HG03039 (cell line): ENCODE measurements at regions not wholly inside any gene's neighbourhood (a gene's known extent, or its start where the extent isn't known, plus 50 kb on each side); places are given as distances from the start of the nearest gene placed in this dataset.
A peak's percentile ranks its signal among the peaks of the same experiment; 100 is the strongest.

Experiments used
- ATAC-seq: cut with Tn5 transposase; IDR thresholded peaks from one replicate; pipeline ENCODE4 v1.9.1; 2021; ENCODE audit warnings: mild to moderate bottlenecking, moderate library complexity; ENCODE audit not compliant: unreplicated experiment

- no peak for ATAC-seq
These were observed 173.7 kb downstream of the PWWP3B start for GRCh38 chrX:106341823-106342222.

- ATAC-seq, result no peak
These were observed 188.5 kb downstream of the PWWP3B start for GRCh38 chrX:106356580-106356979.

GRCh38 chrX:106363214-106363613 lies 195.1 kb downstream of the PWWP3B start:
- ATAC-seq, result no peak

- ATAC-seq, result no peak
These were observed 210.5 kb downstream of the PWWP3B start for GRCh38 chrX:106378616-106379015.

- no peak for ATAC-seq
These were observed 220.4 kb upstream of the RADX start for GRCh38 chrX:106391284-106391911.

GRCh38 chrX:106392346-106392745 lies 219.4 kb upstream of the RADX start:
- no peak for ATAC-seq

GRCh38 chrX:106397788-106398538 lies 213.8 kb upstream of the RADX start:
- ATAC-seq, result no peak

- ATAC-seq, result no peak
These were observed 209.7 kb upstream of the RADX start for GRCh38 chrX:106401965-106402559.

GRCh38 chrX:106404512-106404911 lies 207.3 kb upstream of the RADX start:
- no peak for ATAC-seq

- ATAC-seq, result peak; percentile 73
These were observed 196.4 kb upstream of the RADX start for GRCh38 chrX:106415276-106415895.

- no peak for ATAC-seq
These were observed 175.1 kb upstream of the RADX start for GRCh38 chrX:106436691-106437090.

GRCh38 chrX:106437407-106437806 lies 174.4 kb upstream of the RADX start:
- ATAC-seq, result no peak

- ATAC-seq, result no peak
These were observed 161.4 kb upstream of the RADX start for GRCh38 chrX:106450405-106450804.

- ATAC-seq, result no peak
These were observed 159.8 kb upstream of the RADX start for GRCh38 chrX:106451933-106452332.

- no peak for ATAC-seq
These were observed 156.8 kb upstream of the RADX start for GRCh38 chrX:106454991-106455390.

- ATAC-seq, result no peak
These were observed 154.0 kb upstream of the RADX start for GRCh38 chrX:106457802-106458201.

- ATAC-seq, result no peak
These were observed 144.4 kb upstream of the RADX start for GRCh38 chrX:106467422-106467821.

GRCh38 chrX:106467943-106468342 lies 143.8 kb upstream of the RADX start:
- no peak for ATAC-seq

GRCh38 chrX:106468433-106468832 lies 143.3 kb upstream of the RADX start:
- no peak for ATAC-seq

- no peak for ATAC-seq
These were observed 131.9 kb upstream of the RADX start for GRCh38 chrX:106479920-106480319.

- no peak for ATAC-seq
These were observed 130.4 kb upstream of the RADX start for GRCh38 chrX:106481341-106481740.

- ATAC-seq, result peak; percentile 99
These were observed 127.5 kb upstream of the RADX start for GRCh38 chrX:106484233-106484632.
